GM06990 (cell line): ENCODE measurements at regions not wholly inside any gene's neighbourhood (a gene's known extent, or its start where the extent isn't known, plus 50 kb on each side); places are given as distances from the start of the nearest gene placed in this dataset.
A peak's percentile ranks its signal among the peaks of the same experiment; 100 is the strongest.

Source experiments
- DNase-seq: peaks from one replicate; pipeline ENCODE4 v3.0.0-alpha.2; 2011; ENCODE audit not compliant: insufficient read length; ENCODE audit errors: extremely low read depth
- H3K27me3 ChIP-seq: replicated peaks from 2 replicates; pipeline ENCODE4 v1.6.0; 2011; ENCODE audit warnings: low read length; ENCODE audit not compliant: control insufficient read depth, insufficient read depth
- H3K36me3 ChIP-seq: 2 replicates; pipeline ENCODE4 v1.5.1; 2011; ENCODE audit warnings: low read length; ENCODE audit not compliant: control insufficient read depth, insufficient read depth
- H3K4me3 ChIP-seq: replicated peaks from 2 replicates; pipeline ENCODE4 v1.5.1; 2011; ENCODE audit warnings: low read depth, mild to moderate bottlenecking, control low read depth, low read length
- CTCF ChIP-seq: IDR thresholded peaks from 2 replicates; pipeline ENCODE4 v1.5.1; 2011; ENCODE audit warnings: low read length, control low read depth, mild to moderate bottlenecking, inconsistent platforms; ENCODE audit not compliant: insufficient read depth, poor library complexity, severe bottlenecking

- peak; percentile 11 for TF ChIP-seq CTCF
- Histone ChIP-seq H3K27me3 (no peaks in the 10 kb centered on the region), H3K36me3 (no peaks in the 10 kb centered on the region), H3K4me3 (no peak overlapping the region)
- no peak for DNase-seq
Observed at GRCh38 chr10:91335147-91335546, 75.0 kb upstream of the HECTD2 start.

- Histone ChIP-seq H3K36me3 (no peaks in the 10 kb centered on the region), H3K4me3 (no peak overlapping the region), H3K27me3 (no peaks in the 10 kb centered on the region)
- no peak for TF ChIP-seq CTCF
- DNase-seq = no peak
Observed at GRCh38 chr10:91339729-91340128, 70.4 kb upstream of the HECTD2 start.

GRCh38 chr10:91340613-91341362 lies 69.4 kb upstream of the HECTD2 start:
- TF ChIP-seq CTCF = no peak
- H3K27me3 ChIP-seq = no peaks in the 10 kb centered on the region
- no peak for DNase-seq

GRCh38 chr10:91341686-91342085 lies 68.5 kb upstream of the HECTD2 start:
- Histone ChIP-seq H3K4me3 (no peak overlapping the region), H3K36me3 (no peaks in the 10 kb centered on the region), H3K27me3 (no peaks in the 10 kb centered on the region)
- DNase-seq = no peak
- TF ChIP-seq CTCF = no peak

More at GRCh38 chr10:91340613-91341362, 69.4 kb upstream of the HECTD2 start:
- no peak overlapping the region for H3K4me3 ChIP-seq
- no peaks in the 10 kb centered on the region for H3K36me3 ChIP-seq

- DNase-seq = no peak
- H3K27me3 ChIP-seq = no peaks in the 10 kb centered on the region
- no peak overlapping the region for H3K4me3 ChIP-seq
- no peak for TF ChIP-seq CTCF
- H3K36me3 ChIP-seq = no peaks in the 10 kb centered on the region
Observed at GRCh38 chr10:91343010-91343409, 67.1 kb upstream of the HECTD2 start.
